ENCODE measurements at regions not wholly inside any gene's neighbourhood (a gene's known extent, or its start where the extent isn't known, plus 50 kb on each side); places are given as distances from the start of the nearest gene placed in this dataset.

DNA sequence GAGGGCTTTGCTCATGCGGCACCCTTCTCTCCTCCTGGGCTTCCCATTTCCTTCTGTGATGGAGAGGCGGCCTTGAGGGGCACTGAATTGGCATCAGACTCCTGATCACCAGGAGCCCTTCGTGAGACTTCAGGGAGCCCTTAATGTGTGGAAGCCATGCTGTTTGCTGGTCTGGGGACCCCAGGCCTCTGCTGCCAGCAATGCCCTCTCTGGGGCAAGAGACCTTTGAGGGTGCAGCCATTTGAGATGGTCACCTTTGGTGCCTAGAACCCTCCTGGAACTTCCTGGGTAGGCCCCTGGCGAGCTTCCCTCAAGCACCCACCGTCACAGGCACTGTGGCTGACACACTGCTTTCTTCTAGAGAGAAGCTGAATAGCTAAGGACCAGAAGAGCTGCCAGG, 338.7 kb upstream of the IRX4 start:
- H3K4me3 ChIP-seq (ENCODE audit: control insufficient read depth in 1 of 7, extremely low read depth in 1 of 7, insufficient read depth in 4 of 7, low read depth in 2 of 7, low read length in 6 of 7): no peak overlapping the region
- no peaks in the 10 kb centered on the region for H3K4me1 ChIP-seq (ENCODE audit: control extremely low read depth in 1 of 4, control insufficient read depth in 4 of 4, insufficient read depth in 4 of 4, low read length in 3 of 4)
- no peak overlapping the region for H3K27ac ChIP-seq (ENCODE audit: insufficient read depth in 1 of 2, low read depth in 1 of 2, low read length in 2 of 2, poor library complexity in 1 of 2, severe bottlenecking in 2 of 2)
- no peak for DNase-seq
- H3K27me3 ChIP-seq (replicated peaks in 2 of 5; ENCODE audit: control insufficient read depth in 4 of 5, insufficient read depth in 5 of 5, low read length in 4 of 5): peaks cover 0 to 6% (median 0%) of the 10 kb centered on the region in 5 experiments
- H3K9me3 ChIP-seq (ENCODE audit: control extremely low read depth in 1 of 5, control insufficient read depth in 4 of 5, insufficient read depth in 2 of 5, low read depth in 1 of 5, low read length in 4 of 5): no peaks in the 10 kb centered on the region
- no peaks in the 10 kb centered on the region for H3K36me3 ChIP-seq (ENCODE audit: control insufficient read depth in 4 of 4, insufficient read depth in 4 of 4, low read length in 3 of 4)
- WGBS (ENCODE audit: insufficient coverage): 95% methylated on average over 5 of the region's 5 CpGs
- ChIA-PET CTCF (no interaction called here), POLR2A (no interaction called here)

- POLR2A ChIA-PET: no interaction called here
- H3K4me3 ChIP-seq (ENCODE audit: control insufficient read depth in 1 of 7, extremely low read depth in 1 of 7, insufficient read depth in 4 of 7, low read depth in 2 of 7, low read length in 6 of 7): no peak overlapping the region
- no peak for DNase-seq
- no peaks in the 10 kb centered on the region for H3K36me3 ChIP-seq (ENCODE audit: control insufficient read depth in 4 of 4, insufficient read depth in 4 of 4, low read length in 3 of 4)
- H3K9me3 ChIP-seq (ENCODE audit: control extremely low read depth in 1 of 5, control insufficient read depth in 4 of 5, insufficient read depth in 2 of 5, low read depth in 1 of 5, low read length in 4 of 5): no peaks in the 10 kb centered on the region
- WGBS (ENCODE audit: insufficient coverage): 99% methylated on average over 5 of the region's 7 CpGs
- no peaks in the 10 kb centered on the region for H3K4me1 ChIP-seq (ENCODE audit: control extremely low read depth in 1 of 4, control insufficient read depth in 4 of 4, insufficient read depth in 4 of 4, low read length in 3 of 4)
- no peak overlapping the region for H3K27ac ChIP-seq (ENCODE audit: insufficient read depth in 1 of 2, low read depth in 1 of 2, low read length in 2 of 2, poor library complexity in 1 of 2, severe bottlenecking in 2 of 2)
- CTCF ChIA-PET: no interaction called here
- peaks cover 0 to 6% (median 0%) of the 10 kb centered on the region in 5 experiments for H3K27me3 ChIP-seq (replicated peaks in 2 of 5; ENCODE audit: control insufficient read depth in 4 of 5, insufficient read depth in 5 of 5, low read length in 4 of 5)
Measured at GRCh38 chr5:2220741-2221140, 338.0 kb upstream of the IRX4 start.

GRCh38 chr5:2219149-2219776, 336.5 kb upstream of the IRX4 start:
- Histone ChIP-seq H3K4me1 (ENCODE audit: control extremely low read depth in 1 of 4, control insufficient read depth in 4 of 4, insufficient read depth in 4 of 4, low read length in 3 of 4) (no peaks in the 10 kb centered on the region), H3K27ac (ENCODE audit: insufficient read depth in 1 of 2, low read depth in 1 of 2, low read length in 2 of 2, poor library complexity in 1 of 2, severe bottlenecking in 2 of 2) (no peak overlapping the region), H3K36me3 (ENCODE audit: control insufficient read depth in 4 of 4, insufficient read depth in 4 of 4, low read length in 3 of 4) (no peaks in the 10 kb centered on the region), H3K4me3 (ENCODE audit: control insufficient read depth in 1 of 7, extremely low read depth in 1 of 7, insufficient read depth in 4 of 7, low read depth in 2 of 7, low read length in 6 of 7) (no peak overlapping the region), H3K9me3 (ENCODE audit: control extremely low read depth in 1 of 5, control insufficient read depth in 4 of 5, insufficient read depth in 2 of 5, low read depth in 1 of 5, low read length in 4 of 5) (no peaks in the 10 kb centered on the region), H3K27me3 (replicated peaks in 2 of 5; ENCODE audit: control insufficient read depth in 4 of 5, insufficient read depth in 5 of 5, low read length in 4 of 5) (peaks cover 0 to 10% (median 0%) of the 10 kb centered on the region in 5 experiments)
- CTCF ChIA-PET: no interaction called here
- POLR2A ChIA-PET: no interaction called here
- no peak for DNase-seq
- WGBS (ENCODE audit: insufficient coverage): 95% methylated on average over 3 of the region's 3 CpGs

- CTCF ChIA-PET: no interaction called here
- Histone ChIP-seq H3K9me3 (ENCODE audit: control extremely low read depth in 1 of 5, control insufficient read depth in 4 of 5, insufficient read depth in 2 of 5, low read depth in 1 of 5, low read length in 4 of 5) (no peaks in the 10 kb centered on the region), H3K27ac (ENCODE audit: insufficient read depth in 1 of 2, low read depth in 1 of 2, low read length in 2 of 2, poor library complexity in 1 of 2, severe bottlenecking in 2 of 2) (no peak overlapping the region), H3K4me1 (ENCODE audit: control extremely low read depth in 1 of 4, control insufficient read depth in 4 of 4, insufficient read depth in 4 of 4, low read length in 3 of 4) (no peaks in the 10 kb centered on the region), H3K4me3 (ENCODE audit: control insufficient read depth in 1 of 7, extremely low read depth in 1 of 7, insufficient read depth in 4 of 7, low read depth in 2 of 7, low read length in 6 of 7) (no peak overlapping the region), H3K36me3 (ENCODE audit: control insufficient read depth in 4 of 4, insufficient read depth in 4 of 4, low read length in 3 of 4) (no peaks in the 10 kb centered on the region), H3K27me3 (replicated peaks in 2 of 5; ENCODE audit: control insufficient read depth in 4 of 5, insufficient read depth in 5 of 5, low read length in 4 of 5) (peaks cover 0 to 4% (median 0%) of the 10 kb centered on the region in 5 experiments)
- POLR2A ChIA-PET: no interaction called here
- 73% methylated on average over 3 of the region's 4 CpGs for WGBS (ENCODE audit: insufficient coverage)
- DNase-seq: no peak
Measured at GRCh38 chr5:2217219-2217618, 334.5 kb upstream of the IRX4 start.

GRCh38 chr5:2214910-2215590, 332.3 kb upstream of the IRX4 start:
- ChIA-PET CTCF (no interaction called here), POLR2A (interaction anchor here (0.7 kb wide), 1 partner anchor 9 kb away, joined by 3 read pairs; no protein-coding TSS in a partner anchor)
- DNase-seq: no peak
- Histone ChIP-seq H3K27me3 (replicated peaks in 2 of 5; ENCODE audit: control insufficient read depth in 4 of 5, insufficient read depth in 5 of 5, low read length in 4 of 5) (peaks cover 0 to 4% (median 0%) of the 10 kb centered on the region in 5 experiments), H3K36me3 (ENCODE audit: control insufficient read depth in 4 of 4, insufficient read depth in 4 of 4, low read length in 3 of 4) (no peaks in the 10 kb centered on the region), H3K4me1 (ENCODE audit: control extremely low read depth in 1 of 4, control insufficient read depth in 4 of 4, insufficient read depth in 4 of 4, low read length in 3 of 4) (no peaks in the 10 kb centered on the region), H3K4me3 (ENCODE audit: control insufficient read depth in 1 of 7, extremely low read depth in 1 of 7, insufficient read depth in 4 of 7, low read depth in 2 of 7, low read length in 6 of 7) (no peak overlapping the region), H3K27ac (ENCODE audit: insufficient read depth in 1 of 2, low read depth in 1 of 2, low read length in 2 of 2, poor library complexity in 1 of 2, severe bottlenecking in 2 of 2) (no peak overlapping the region), H3K9me3 (ENCODE audit: control extremely low read depth in 1 of 5, control insufficient read depth in 4 of 5, insufficient read depth in 2 of 5, low read depth in 1 of 5, low read length in 4 of 5) (no peaks in the 10 kb centered on the region)
- 80% methylated on average over 14 of the region's 15 CpGs for WGBS (ENCODE audit: insufficient coverage)

GRCh38 chr5:2213121-2213730, 330.5 kb upstream of the IRX4 start:
- H3K27me3 ChIP-seq (replicated peaks in 2 of 5; ENCODE audit: control insufficient read depth in 4 of 5, insufficient read depth in 5 of 5, low read length in 4 of 5): peaks cover 0 to 4% (median under 1%) of the 10 kb centered on the region in 5 experiments
- no peak overlapping the region for H3K27ac ChIP-seq (ENCODE audit: insufficient read depth in 1 of 2, low read depth in 1 of 2, low read length in 2 of 2, poor library complexity in 1 of 2, severe bottlenecking in 2 of 2)
- H3K4me1 ChIP-seq (ENCODE audit: control extremely low read depth in 1 of 4, control insufficient read depth in 4 of 4, insufficient read depth in 4 of 4, low read length in 3 of 4): no peaks in the 10 kb centered on the region
- CTCF ChIA-PET: no interaction called here
- no peak overlapping the region for H3K4me3 ChIP-seq (ENCODE audit: control insufficient read depth in 1 of 7, extremely low read depth in 1 of 7, insufficient read depth in 4 of 7, low read depth in 2 of 7, low read length in 6 of 7)
- H3K36me3 ChIP-seq (ENCODE audit: control insufficient read depth in 4 of 4, insufficient read depth in 4 of 4, low read length in 3 of 4): no peaks in the 10 kb centered on the region
- 79% methylated on average over 9 of the region's 10 CpGs for WGBS (ENCODE audit: insufficient coverage)
- no peak for DNase-seq
- POLR2A ChIA-PET: no interaction called here
- no peaks in the 10 kb centered on the region for H3K9me3 ChIP-seq (ENCODE audit: control extremely low read depth in 1 of 5, control insufficient read depth in 4 of 5, insufficient read depth in 2 of 5, low read depth in 1 of 5, low read length in 4 of 5)

- Histone ChIP-seq H3K27ac (ENCODE audit: insufficient read depth in 1 of 2, low read depth in 1 of 2, low read length in 2 of 2, poor library complexity in 1 of 2, severe bottlenecking in 2 of 2) (no peak overlapping the region), H3K27me3 (replicated peaks in 2 of 5; ENCODE audit: control insufficient read depth in 4 of 5, insufficient read depth in 5 of 5, low read length in 4 of 5) (peaks cover 0 to 11% (median 3%) of the 10 kb centered on the region in 5 experiments), H3K36me3 (ENCODE audit: control insufficient read depth in 4 of 4, insufficient read depth in 4 of 4, low read length in 3 of 4) (no peaks in the 10 kb centered on the region), H3K9me3 (ENCODE audit: control extremely low read depth in 1 of 5, control insufficient read depth in 4 of 5, insufficient read depth in 2 of 5, low read depth in 1 of 5, low read length in 4 of 5) (no peaks in the 10 kb centered on the region), H3K4me3 (ENCODE audit: control insufficient read depth in 1 of 7, extremely low read depth in 1 of 7, insufficient read depth in 4 of 7, low read depth in 2 of 7, low read length in 6 of 7) (no peak overlapping the region), H3K4me1 (ENCODE audit: control extremely low read depth in 1 of 4, control insufficient read depth in 4 of 4, insufficient read depth in 4 of 4, low read length in 3 of 4) (no peaks in the 10 kb centered on the region)
- CTCF ChIA-PET: no interaction called here
- POLR2A ChIA-PET: no interaction called here
- 82% methylated on average over 3 of the region's 3 CpGs for WGBS (ENCODE audit: insufficient coverage)
- DNase-seq: no peak
Measured at GRCh38 chr5:2212481-2212880, 329.8 kb upstream of the IRX4 start.
